H1 (cell line): ENCODE measurements at regions not wholly inside any gene's neighbourhood (a gene's known extent, or its start where the extent isn't known, plus 50 kb on each side); places are given as distances from the start of the nearest gene placed in this dataset.

Source experiments
- GTF2F1 ChIP-seq: IDR thresholded peaks from 2 replicates; pipeline ENCODE4 v1.6.1; 2012; ENCODE audit warnings: low read depth, low read length, improper control_type of control experiment, borderline replicate concordance
- RNF2 ChIP-seq: fragments of 200-900, 300-1000 bp; sonication (generic); IDR thresholded peaks from 2 replicates; pipeline ENCODE4 v1.7.1; 2016; ENCODE audit warnings: borderline replicate concordance, low read depth, mild to moderate bottlenecking, antibody characterized with exemption, low read length; ENCODE audit not compliant: poor library complexity, severe bottlenecking; ENCODE audit errors: missing control alignments
- SP2 ChIP-seq: IDR thresholded peaks from 2 replicates; pipeline ENCODE4 v1.6.1; 2012; ENCODE audit warnings: mild to moderate bottlenecking, low read length, inconsistent platforms
- SRF ChIP-seq: IDR thresholded peaks from 2 replicates; pipeline ENCODE4 v1.6.1; 2011; ENCODE audit warnings: mild to moderate bottlenecking, low read depth, low read length, moderate library complexity

- TF ChIP-seq RNF2 (no peak), SRF (no peak), SP2 (no peak), GTF2F1 (no peak)
Observed at GRCh38 chr6:139752086-139752485, 377.6 kb upstream of the CITED2 start (continued).
